HAP-1 (cell line): ENCODE measurements at regions not wholly inside any gene's neighbourhood (a gene's known extent, or its start where the extent isn't known, plus 50 kb on each side); places are given as distances from the start of the nearest gene placed in this dataset.
"Not testable (repeated sequence)": the region's sequence is repeated elsewhere in the genome, so short reads cannot be mapped to it uniquely, and the experiment has no call there.

Experiments used
- DNase-seq, 2 experiments: peaks; one replicate each; pipeline ENCODE4 v3.0.0-alpha.2; 2016 to 2020; ENCODE audit warnings: low spot score in 2 of 2
- H3K27me3 ChIP-seq: fragments of 250-450 bp; sonication (Bioruptor Pico); 2 replicates; pipeline ENCODE4 v1.5.1; 2020; ENCODE audit warnings: low read depth, mild to moderate bottlenecking, moderate library complexity
- H3K36me3 ChIP-seq: fragments of 250-450 bp; sonication (Bioruptor Pico); replicated peaks from 2 replicates; pipeline ENCODE4 v1.5.1; 2020; ENCODE audit warnings: mild to moderate bottlenecking
- H3K4me1 ChIP-seq: fragments of 250-450 bp; sonication (Bioruptor Pico); 2 replicates; pipeline ENCODE4 v1.5.1; 2020; ENCODE audit warnings: mild to moderate bottlenecking
- H3K4me3 ChIP-seq: fragments of 250-450 bp; sonication (Bioruptor Pico); 2 replicates; pipeline ENCODE4 v1.5.1; 2020; ENCODE audit warnings: mild to moderate bottlenecking, moderate library complexity
- H3K9me3 ChIP-seq: fragments of 250-450 bp; sonication (Bioruptor Pico); 2 replicates; pipeline ENCODE4 v1.5.1; 2020; ENCODE audit warnings: mild to moderate bottlenecking, moderate library complexity
- in situ Hi-C: fragments of 300-500 bp; cut with MboI; formaldehyde crosslinking; loops from 3 replicates; pipeline ENCODE4 v1.14.3; 2020; ENCODE audit warnings: low sequenced_read_pairs, inconsistent platforms, mixed read lengths

- in situ Hi-C loops, result no loop called here
- H3K36me3 ChIP-seq, result no peaks in the 10 kb centered on the region
- no peaks in the 10 kb centered on the region for H3K27me3 ChIP-seq
- H3K4me3 ChIP-seq, result no peak overlapping the region
- no peaks in the 10 kb centered on the region for H3K9me3 ChIP-seq
- DNase-seq, result no peak
- H3K4me1 ChIP-seq, result no peaks in the 10 kb centered on the region
These were observed 511.9 kb downstream of the HAPSTR1 start for GRCh38 chr16:9603316-9603715.

GRCh38 chr16:9607515-9608230 is 516.2 kb downstream of the HAPSTR1 start:
- no peak for DNase-seq
- H3K4me1 ChIP-seq, result no peaks in the 10 kb centered on the region
- no peaks in the 10 kb centered on the region for H3K27me3 ChIP-seq
- in situ Hi-C loops, result no loop called here
- H3K9me3 ChIP-seq, result no peaks in the 10 kb centered on the region
- no peak overlapping the region for H3K4me3 ChIP-seq
- no peaks in the 10 kb centered on the region for H3K36me3 ChIP-seq

GRCh38 chr16:9610727-9611126 is 519.3 kb downstream of the HAPSTR1 start:
- Histone ChIP-seq H3K9me3 (no peaks in the 10 kb centered on the region), H3K4me3 (no peak overlapping the region), H3K36me3 (no peaks in the 10 kb centered on the region), H3K27me3 (no peaks in the 10 kb centered on the region), H3K4me1 (no peaks in the 10 kb centered on the region)
- in situ Hi-C loops, result no loop called here
- DNase-seq, result no peak

DNA sequence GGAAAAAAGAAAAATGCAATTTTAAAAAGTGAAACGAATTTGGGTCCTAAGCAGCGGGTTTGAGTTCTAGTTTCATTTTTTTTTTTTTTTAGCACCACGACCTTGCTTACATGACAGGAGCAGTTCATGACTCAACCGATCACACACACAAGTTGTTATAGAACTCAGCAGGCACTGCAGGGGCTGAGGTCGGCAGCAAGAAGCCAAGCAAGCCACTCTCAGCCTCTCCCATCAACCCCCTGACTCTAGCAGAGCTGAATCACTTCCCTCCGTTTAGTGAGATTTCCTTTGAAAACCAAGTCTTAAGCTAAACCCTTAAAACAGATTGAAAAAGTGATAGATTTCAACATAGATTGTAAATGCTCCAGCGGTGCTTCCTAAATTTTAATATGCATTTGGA is 520.8 kb downstream of the HAPSTR1 start:
- H3K4me1 ChIP-seq, result no peaks in the 10 kb centered on the region
- no peak for DNase-seq
- no peaks in the 10 kb centered on the region for H3K27me3 ChIP-seq
- no peaks in the 10 kb centered on the region for H3K9me3 ChIP-seq
- in situ Hi-C loops, result no loop called here
- H3K4me3 ChIP-seq, result no peak overlapping the region
- H3K36me3 ChIP-seq, result no peaks in the 10 kb centered on the region

GRCh38 chr16:9614389-9614788 is 522.9 kb downstream of the HAPSTR1 start:
- no peaks in the 10 kb centered on the region for H3K27me3 ChIP-seq
- no peak overlapping the region for H3K4me3 ChIP-seq
- no peak for DNase-seq
- H3K4me1 ChIP-seq, result no peaks in the 10 kb centered on the region
- no peaks in the 10 kb centered on the region for H3K36me3 ChIP-seq
- no peaks in the 10 kb centered on the region for H3K9me3 ChIP-seq
- in situ Hi-C loops, result no loop called here

DNA sequence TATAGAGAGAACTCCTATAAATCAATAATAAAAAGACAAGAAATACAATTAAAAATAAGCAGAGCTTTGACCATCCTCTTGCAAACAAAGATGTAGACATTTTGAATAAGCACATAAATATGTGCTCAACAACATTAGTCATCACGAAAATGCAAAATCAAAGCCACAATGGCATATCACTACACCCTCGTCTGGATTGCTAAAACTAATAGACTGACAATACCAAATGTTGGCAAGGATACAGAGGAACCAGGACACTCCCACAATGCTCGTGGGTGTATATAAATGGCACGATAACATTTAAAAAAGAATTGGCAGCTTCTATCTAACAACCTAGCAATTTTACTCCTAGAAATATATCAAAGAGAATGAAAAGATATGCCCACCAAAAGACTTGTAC is 530.8 kb downstream of the HAPSTR1 start:
- H3K36me3 ChIP-seq, result no peaks in the 10 kb centered on the region
- DNase-seq, result no peak
- no peak overlapping the region for H3K4me3 ChIP-seq
- in situ Hi-C loops, result no loop called here
- H3K27me3 ChIP-seq, result no peaks in the 10 kb centered on the region
- H3K4me1 ChIP-seq, result no peaks in the 10 kb centered on the region
- no peaks in the 10 kb centered on the region for H3K9me3 ChIP-seq

GRCh38 chr16:9625122-9625521 is 533.7 kb downstream of the HAPSTR1 start:
- no peak overlapping the region for H3K4me3 ChIP-seq
- H3K27me3 ChIP-seq, result no peaks in the 10 kb centered on the region
- no peaks in the 10 kb centered on the region for H3K9me3 ChIP-seq
- in situ Hi-C loops, result no loop called here
- no peaks in the 10 kb centered on the region for H3K4me1 ChIP-seq
- no peak for DNase-seq
- H3K36me3 ChIP-seq, result no peaks in the 10 kb centered on the region

- no peaks in the 10 kb centered on the region for H3K27me3 ChIP-seq
- no peak overlapping the region for H3K4me3 ChIP-seq
- in situ Hi-C loops, result no loop called here
- no peak for DNase-seq
- H3K9me3 ChIP-seq, result no peaks in the 10 kb centered on the region
- no peaks in the 10 kb centered on the region for H3K4me1 ChIP-seq
- no peaks in the 10 kb centered on the region for H3K36me3 ChIP-seq
These were observed 536.0 kb downstream of the HAPSTR1 start for GRCh38 chr16:9627427-9627826.

DNA sequence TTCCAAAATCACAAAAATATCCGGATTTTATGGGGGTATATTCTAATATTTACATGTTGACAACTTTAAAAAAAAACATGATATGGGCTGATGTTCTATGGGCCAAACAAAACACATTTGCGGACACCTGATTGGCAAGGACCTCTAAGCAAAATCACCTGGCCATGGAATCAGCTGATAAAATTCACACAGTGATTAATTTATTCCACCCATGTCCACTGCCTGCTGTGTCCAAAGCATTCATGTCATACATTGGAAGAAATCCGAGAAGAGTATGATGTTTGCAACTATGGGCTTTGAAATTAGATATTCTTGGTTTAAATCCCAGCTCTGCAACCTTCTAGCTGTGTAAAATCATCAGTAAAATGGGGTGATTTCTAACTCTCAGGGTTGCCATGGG is 538.7 kb downstream of the HAPSTR1 start:
- no peak overlapping the region for H3K4me3 ChIP-seq
- no peaks in the 10 kb centered on the region for H3K36me3 ChIP-seq
- no peaks in the 10 kb centered on the region for H3K4me1 ChIP-seq
- H3K27me3 ChIP-seq, result no peaks in the 10 kb centered on the region
- in situ Hi-C loops, result no loop called here
- H3K9me3 ChIP-seq, result no peaks in the 10 kb centered on the region
- no peak for DNase-seq

DNA sequence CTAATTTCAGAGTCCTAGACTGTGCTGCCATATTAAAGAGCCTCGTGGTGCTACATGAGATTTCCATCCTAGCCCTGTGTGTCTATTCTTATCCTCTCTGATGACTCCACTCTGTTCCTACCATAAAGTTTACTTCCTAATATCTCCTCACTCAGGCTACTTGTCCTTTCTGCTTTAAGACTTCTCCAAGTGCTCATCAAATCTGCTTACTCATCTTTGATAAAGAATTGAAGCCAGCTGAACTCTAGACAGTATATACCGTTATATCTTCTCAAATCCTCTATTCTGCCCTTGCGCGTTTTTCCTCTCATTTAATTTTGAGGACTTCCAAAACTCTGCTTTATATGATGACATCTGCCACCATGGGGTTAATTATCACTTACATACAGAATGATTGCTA is 539.5 kb downstream of the HAPSTR1 start:
- Histone ChIP-seq H3K36me3 (no peaks in the 10 kb centered on the region), H3K4me1 (no peaks in the 10 kb centered on the region), H3K4me3 (no peak overlapping the region), H3K27me3 (no peaks in the 10 kb centered on the region), H3K9me3 (no peaks in the 10 kb centered on the region)
- in situ Hi-C loops, result no loop called here
- DNase-seq, result no peak

GRCh38 chr16:9633844-9634243 is 542.4 kb downstream of the HAPSTR1 start:
- no peaks in the 10 kb centered on the region for H3K36me3 ChIP-seq
- no peak for DNase-seq
- in situ Hi-C loops, result no loop called here

DNA sequence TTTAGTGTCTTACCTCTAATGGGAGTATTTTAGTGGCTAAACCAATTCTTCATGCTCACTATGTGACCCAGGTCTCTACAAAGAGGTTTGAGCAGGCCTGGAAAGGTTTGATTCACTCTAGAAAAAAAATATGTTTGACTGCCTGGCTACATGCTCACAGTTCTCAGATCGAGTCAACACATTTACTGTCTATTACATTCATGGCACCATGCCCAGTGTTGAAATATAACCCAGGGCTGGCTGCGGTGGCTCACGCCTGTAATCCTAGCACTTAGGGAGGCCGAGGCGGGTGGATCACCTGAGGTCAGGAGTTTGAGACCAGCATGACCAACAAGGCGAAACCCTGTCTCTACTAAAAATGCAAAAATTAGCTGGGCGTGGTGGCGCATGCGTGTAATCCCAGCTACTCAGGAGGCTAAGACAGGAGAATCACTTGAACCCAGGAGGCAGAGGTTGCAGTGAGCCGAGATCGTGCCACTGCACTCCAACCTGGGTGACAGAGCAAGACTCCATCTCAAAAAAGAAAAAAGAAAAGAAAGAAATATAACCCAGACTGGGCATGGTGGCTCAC is 543.8 kb downstream of the HAPSTR1 start:
- H3K9me3 ChIP-seq, in situ Hi-C loops, DNase-seq, H3K36me3 ChIP-seq, H3K4me3 ChIP-seq, H3K4me1 ChIP-seq, H3K27me3 ChIP-seq: not testable (repeated sequence)

More at GRCh38 chr16:9633844-9634243, 542.4 kb downstream of the HAPSTR1 start:
- Histone ChIP-seq H3K9me3 (no peaks in the 10 kb centered on the region), H3K4me3 (no peak overlapping the region), H3K4me1 (no peaks in the 10 kb centered on the region), H3K27me3 (no peaks in the 10 kb centered on the region)

- no peaks in the 10 kb centered on the region for H3K27me3 ChIP-seq
- in situ Hi-C loops, result no loop called here
- H3K9me3 ChIP-seq, result no peaks in the 10 kb centered on the region
- no peaks in the 10 kb centered on the region for H3K36me3 ChIP-seq
- DNase-seq, result no peak
- no peak overlapping the region for H3K4me3 ChIP-seq
- H3K4me1 ChIP-seq, result no peaks in the 10 kb centered on the region
These were observed 538.0 kb downstream of the GRIN2A start for GRCh38 chr16:9644258-9644657.

- H3K36me3 ChIP-seq, result no peaks in the 10 kb centered on the region
- H3K4me1 ChIP-seq, result no peaks in the 10 kb centered on the region
- H3K27me3 ChIP-seq, result no peaks in the 10 kb centered on the region
- no peak for DNase-seq
- in situ Hi-C loops, result no loop called here
- H3K4me3 ChIP-seq, result no peak overlapping the region
- no peaks in the 10 kb centered on the region for H3K9me3 ChIP-seq
These were observed 536.3 kb downstream of the GRIN2A start for GRCh38 chr16:9645911-9646310.
